IMR-90 (cell line): ENCODE measurements at regions not wholly inside any gene's neighbourhood (a gene's known extent, or its start where the extent isn't known, plus 50 kb on each side); places are given as distances from the start of the nearest gene placed in this dataset.

Experiments
- ATAC-seq: fragments of 200-7000 bp; cut with Tn5 transposase; 2 replicates; pipeline ENCODE4 v1.9.1; 2020; ENCODE audit warnings: low read depth, mild to moderate bottlenecking, moderate library complexity
- BruUV-seq: library from RNA; stranded (reverse); fragments of 400-500 nt; replicated peaks from 2 replicates; lab custom pipeline; 2021; lab: Mats Ljungman, UMichigan
- CTCF ChIA-PET: fragments of 300-600 bp; formaldehyde crosslinking; extraction: SDS; loops from one replicate; lab custom pipeline; 2021; ENCODE audit warnings: antibody characterized with exemption; lab: Yijun Ruan, JAX
- POLR2A ChIA-PET: fragments of 300-600 bp; sonication (Branson Sonifier 250); formaldehyde crosslinking; loops from one replicate; lab custom pipeline; 2022; ENCODE audit warnings: antibody characterized with exemption; ENCODE audit not compliant: unreplicated experiment; lab: Charles Lee
- DNase-seq: peaks from one replicate; pipeline ENCODE4 v3.0.0; 2013
- H2AFZ ChIP-seq: replicated peaks from 2 replicates; pipeline ENCODE3; 2013; ENCODE audit warnings: low read length, mild to moderate bottlenecking; ENCODE audit not compliant: poor library complexity
- H2AK5ac ChIP-seq: 2 replicates; pipeline ENCODE4 v1.6.1; 2013; ENCODE audit warnings: low read depth, low read length, inconsistent platforms
- H2AK9ac ChIP-seq: replicated peaks from 2 replicates; pipeline ENCODE3; 2013; ENCODE audit warnings: mild to moderate bottlenecking, low read depth, low read length, moderate library complexity; ENCODE audit not compliant: poor library complexity
- H2BK120ac ChIP-seq: 2 replicates; pipeline ENCODE4 v1.6.1; 2013; ENCODE audit warnings: low read depth, low read length, inconsistent platforms
- H2BK15ac ChIP-seq: 3 replicates; pipeline ENCODE4 v1.6.1; 2013; ENCODE audit warnings: low read depth, low read length, inconsistent platforms
- H2BK20ac ChIP-seq: 2 replicates; pipeline ENCODE4 v1.6.1; 2013; ENCODE audit warnings: low read depth, mild to moderate bottlenecking, inconsistent platforms, low read length, moderate library complexity
- H2BK5ac ChIP-seq: 2 replicates; pipeline ENCODE4 v1.6.1; 2013; ENCODE audit warnings: mild to moderate bottlenecking, low read depth, low read length, inconsistent platforms; ENCODE audit not compliant: poor library complexity, severe bottlenecking
- H3K14ac ChIP-seq: replicated peaks from 2 replicates; pipeline ENCODE4 v1.6.1; 2013; ENCODE audit warnings: low read depth, low read length, inconsistent platforms
- H3K18ac ChIP-seq: 2 replicates; pipeline ENCODE4 v1.6.1; 2013; ENCODE audit warnings: low read depth, low read length, control low read depth
- H3K23ac ChIP-seq: 2 replicates; pipeline ENCODE4 v1.6.1; 2013; ENCODE audit warnings: low read depth, low read length, inconsistent platforms
- H3K27ac ChIP-seq: 2 replicates; pipeline ENCODE4 v1.5.1; 2013; ENCODE audit warnings: mild to moderate bottlenecking, control low read depth, low read length; ENCODE audit not compliant: insufficient read depth
- H3K27me3 ChIP-seq: 2 replicates; pipeline ENCODE4 v1.6.1; 2013; ENCODE audit warnings: low read length; ENCODE audit not compliant: control insufficient read depth, insufficient read depth
- H3K36me3 ChIP-seq: 2 replicates; pipeline ENCODE4 v1.6.1; 2013; ENCODE audit warnings: low read length, mixed read lengths; ENCODE audit not compliant: control insufficient read depth, insufficient read depth
- H3K4ac ChIP-seq: 2 replicates; pipeline ENCODE4 v1.6.1; 2013; ENCODE audit warnings: low read depth, low read length, inconsistent platforms
- H3K4me1 ChIP-seq: 2 replicates; pipeline ENCODE4 v1.6.1; 2013; ENCODE audit warnings: low read length, mixed read lengths; ENCODE audit not compliant: control insufficient read depth, insufficient read depth
- H3K4me2 ChIP-seq: 2 replicates; pipeline ENCODE4 v1.6.1; 2013; ENCODE audit warnings: low read depth, mild to moderate bottlenecking, control low read depth, low read length, moderate library complexity
- H3K4me3 ChIP-seq: 2 replicates; pipeline ENCODE4 v1.5.1; 2013; ENCODE audit warnings: low read depth, mild to moderate bottlenecking, control low read depth, low read length, moderate library complexity; ENCODE audit not compliant: insufficient read depth
- H3K56ac ChIP-seq: 2 replicates; pipeline ENCODE4 v1.6.1; 2013; ENCODE audit warnings: low read length, inconsistent platforms; ENCODE audit not compliant: insufficient read depth; ENCODE audit errors: extremely low read depth
- H3K79me1 ChIP-seq, 2 experiments: 2 replicates each; pipeline ENCODE4 v1.6.1; 2013; ENCODE audit warnings: low read length in 2 of 2, inconsistent platforms in 1 of 2, low read depth in 1 of 2
- H3K9ac ChIP-seq: 2 replicates; pipeline ENCODE4 v1.6.1; 2013; ENCODE audit warnings: low read depth, low read length, control low read depth
- H3K9me1 ChIP-seq: 2 replicates; pipeline ENCODE4 v1.6.1; 2013; ENCODE audit warnings: low read length, inconsistent platforms; ENCODE audit not compliant: insufficient read depth
- H3K9me3 ChIP-seq: 2 replicates; pipeline ENCODE4 v1.6.1; 2013; ENCODE audit warnings: low read length; ENCODE audit not compliant: control insufficient read depth, insufficient read depth
- H4K20me1 ChIP-seq: 2 replicates; pipeline ENCODE4 v1.6.1; 2013; ENCODE audit warnings: low read length, inconsistent platforms; ENCODE audit not compliant: insufficient read depth
- H4K5ac ChIP-seq: 2 replicates; pipeline ENCODE4 v1.6.1; 2013; ENCODE audit warnings: mild to moderate bottlenecking, low read depth, low read length, control low read depth
- H4K8ac ChIP-seq, 2 experiments: 2 replicates each; pipeline ENCODE4 v1.6.1; 2013; ENCODE audit warnings: low read depth in 2 of 2, low read length in 2 of 2, control low read depth in 1 of 2, inconsistent platforms in 1 of 2
- H4K91ac ChIP-seq: 2 replicates; pipeline ENCODE4 v1.6.1; 2013; ENCODE audit warnings: low read depth, low read length, inconsistent platforms; ENCODE audit not compliant: insufficient read depth
- BHLHE40 ChIP-seq: fragments of 150-350 bp; IDR thresholded peaks from 2 replicates; pipeline ENCODE4 v1.6.1; 2016; ENCODE audit warnings: mild to moderate bottlenecking, low read depth, low read length
- CEBPB ChIP-seq: IDR thresholded peaks from 2 replicates; pipeline ENCODE4 v1.6.1; 2012; ENCODE audit warnings: low read depth, low read length, improper control_type of control experiment
- CHD1 ChIP-seq: IDR thresholded peaks from 2 replicates; pipeline ENCODE4 v1.6.1; 2012; ENCODE audit warnings: low read depth, low read length, improper control_type of control experiment
- FOS ChIP-seq: fragments of 150-350 bp; IDR thresholded peaks from 2 replicates; pipeline ENCODE4 v1.6.1; 2016; ENCODE audit warnings: low read depth, low read length
- MAFK ChIP-seq: IDR thresholded peaks from 2 replicates; pipeline ENCODE4 v1.6.1; 2012; ENCODE audit warnings: low read depth, low read length, improper control_type of control experiment
- MAZ ChIP-seq: IDR thresholded peaks from 2 replicates; pipeline ENCODE4 v1.6.1; 2012; ENCODE audit warnings: low read depth, mild to moderate bottlenecking, low read length, improper control_type of control experiment, moderate library complexity, borderline replicate concordance
- NFE2L2 ChIP-seq: fragments of 150-350 bp; IDR thresholded peaks from 2 replicates; pipeline ENCODE4 v1.6.1; 2016; ENCODE audit warnings: low read depth, mild to moderate bottlenecking, low read length
- POLR2A ChIP-seq: IDR thresholded peaks from 2 replicates; pipeline ENCODE4 v1.6.1; 2012; ENCODE audit warnings: mild to moderate bottlenecking, low read depth, low read length
- RCOR1 ChIP-seq: IDR thresholded peaks from 2 replicates; pipeline ENCODE4 v1.6.1; 2012; ENCODE audit warnings: mild to moderate bottlenecking, low read length, improper control_type of control experiment; ENCODE audit not compliant: insufficient replicate concordance
- RFX5 ChIP-seq: IDR thresholded peaks from 2 replicates; pipeline ENCODE4 v1.8.0; 2012; ENCODE audit warnings: low read depth, mild to moderate bottlenecking, low read length, moderate library complexity
- SMC3 ChIP-seq: fragments of 150-350 bp; IDR thresholded peaks from 2 replicates; pipeline ENCODE4 v1.6.1; 2016; ENCODE audit warnings: low read depth, mild to moderate bottlenecking, antibody characterized with exemption, low read length, moderate library complexity
- WGBS, 2 experiments: methylation state at CpG; one replicate each; pipeline versions ENCODE4 v1.1.5 to v1.1.7; 2013; ENCODE audit warnings: missing lambda C conversion rate in 2 of 2; ENCODE audit not compliant: insufficient read length in 1 of 2; ENCODE audit errors: extremely low coverage in 2 of 2; 5-methylcytosine and 5-hydroxymethylcytosine counted together
- dilution Hi-C: fragments of 300-500 bp; cut with HindIII; formaldehyde crosslinking; loops from one replicate; pipeline ENCODE4 v1.14.3; 2018; ENCODE audit warnings: low sequenced_read_pairs; ENCODE audit not compliant: unreplicated experiment
- in situ Hi-C: fragments of 300-500 bp; cut with MboI; formaldehyde crosslinking; loops from 3 replicates; pipeline ENCODE4 v1.14.3; 2019; ENCODE audit warnings: low sequenced_read_pairs, inconsistent platforms, mixed read lengths
- intact Hi-C: fragments of 100-400 bp; cut with micrococcal nuclease; formaldehyde crosslinking; loops from 2 replicates; pipeline ENCODE4 v1.10.0; 2022
- TF ChIP-seq, protein P1 (sequence below): fragments of 150-350 bp; IDR thresholded peaks from 2 replicates; pipeline ENCODE4 v1.6.1; 2017; ENCODE audit warnings: mild to moderate bottlenecking, antibody characterized with exemption, low read length, low read depth
- TF ChIP-seq, protein P2 (sequence below): fragments of 150-350 bp; IDR thresholded peaks from 2 replicates; pipeline ENCODE4 v1.6.1; 2016; ENCODE audit warnings: low read depth, mild to moderate bottlenecking, low read length, moderate library complexity, borderline replicate concordance

DNA sequence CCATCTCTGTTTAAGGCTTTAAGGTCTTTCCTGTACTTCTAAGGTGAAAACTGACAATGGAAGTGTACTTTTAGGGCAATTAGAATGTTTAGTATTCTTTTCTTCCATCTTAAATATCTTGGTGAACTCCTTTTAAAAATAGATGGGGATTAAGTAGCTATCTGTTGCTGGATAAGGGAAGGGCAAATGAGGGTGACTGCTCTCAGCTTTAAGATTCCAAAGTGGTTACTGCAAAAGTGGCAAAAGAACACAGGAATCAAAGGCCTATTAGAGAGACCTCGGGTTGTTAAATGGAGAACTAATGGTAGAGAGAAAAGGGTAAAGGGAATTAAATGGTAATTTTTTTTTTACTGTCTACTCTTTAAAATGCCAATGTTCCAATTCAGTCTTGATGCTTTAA is 774.1 kb upstream of the B3GALT2 start:
- Histone ChIP-seq H2BK15ac (no peak overlapping the region), H3K36me3 (no peaks in the 10 kb centered on the region), H2BK20ac (no peak overlapping the region), H2AK5ac (no peak overlapping the region), H2AFZ (no peak overlapping the region), H2BK120ac (no peak overlapping the region), H3K27me3 (no peaks in the 10 kb centered on the region), H3K4me1 (no peaks in the 10 kb centered on the region), H4K5ac (no peak overlapping the region), H3K56ac (no peak overlapping the region), H3K4ac (no peak overlapping the region), H3K79me1 (no peaks in the 10 kb centered on the region), H3K18ac (no peak overlapping the region), H4K20me1 (no peaks in the 10 kb centered on the region), H3K4me2 (no peak overlapping the region), H3K9me1 (0 out of 2 replicates have a peak, but pooled peaks cover 2% of the 10 kb centered on the region), H3K27ac (no peak overlapping the region), H2AK9ac (no peak overlapping the region), H3K23ac (no peak overlapping the region), H3K9ac (no peak overlapping the region), H4K91ac (no peak overlapping the region), H3K14ac (no peak overlapping the region), H3K9me3 (no peaks in the 10 kb centered on the region), H3K4me3 (no peak overlapping the region), H4K8ac (no peak overlapping the region), H2BK5ac (no peak overlapping the region)
- POLR2A ChIA-PET: no interaction called here
- dilution Hi-C loops: no loop called here
- ATAC-seq (no peak), DNase-seq (no peak)
- in situ Hi-C loops: no loop called here
- no CpG with 5 or more reads among the region's 1 CpG for WGBS, 2 experiments
- intact Hi-C loops: no loop called here
- CTCF ChIA-PET: no interaction called here
- no TSS peak for BruUV-seq
- no peak for TF ChIP-seq CEBPB
- no peak for TF ChIP-seq CHD1
- TF ChIP-seq, protein P1, sequence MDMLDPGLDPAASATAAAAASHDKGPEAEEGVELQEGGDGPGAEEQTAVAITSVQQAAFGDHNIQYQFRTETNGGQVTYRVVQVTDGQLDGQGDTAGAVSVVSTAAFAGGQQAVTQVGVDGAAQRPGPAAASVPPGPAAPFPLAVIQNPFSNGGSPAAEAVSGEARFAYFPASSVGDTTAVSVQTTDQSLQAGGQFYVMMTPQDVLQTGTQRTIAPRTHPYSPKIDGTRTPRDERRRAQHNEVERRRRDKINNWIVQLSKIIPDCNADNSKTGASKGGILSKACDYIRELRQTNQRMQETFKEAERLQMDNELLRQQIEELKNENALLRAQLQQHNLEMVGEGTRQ: no peak
- TF ChIP-seq RCOR1: no peak
- no peak for TF ChIP-seq NFE2L2
- no peak for TF ChIP-seq POLR2A
- no peak for TF ChIP-seq MAFK
- TF ChIP-seq RFX5: no peak
- no peak for TF ChIP-seq BHLHE40
- TF ChIP-seq, protein P2, sequence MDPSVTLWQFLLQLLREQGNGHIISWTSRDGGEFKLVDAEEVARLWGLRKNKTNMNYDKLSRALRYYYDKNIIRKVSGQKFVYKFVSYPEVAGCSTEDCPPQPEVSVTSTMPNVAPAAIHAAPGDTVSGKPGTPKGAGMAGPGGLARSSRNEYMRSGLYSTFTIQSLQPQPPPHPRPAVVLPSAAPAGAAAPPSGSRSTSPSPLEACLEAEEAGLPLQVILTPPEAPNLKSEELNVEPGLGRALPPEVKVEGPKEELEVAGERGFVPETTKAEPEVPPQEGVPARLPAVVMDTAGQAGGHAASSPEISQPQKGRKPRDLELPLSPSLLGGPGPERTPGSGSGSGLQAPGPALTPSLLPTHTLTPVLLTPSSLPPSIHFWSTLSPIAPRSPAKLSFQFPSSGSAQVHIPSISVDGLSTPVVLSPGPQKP: no peak
- no peak for TF ChIP-seq FOS
- no peak for TF ChIP-seq SMC3
- TF ChIP-seq MAZ: no peak
